Mesodermal cell (in vitro differentiated cells): ENCODE measurements at regions not wholly inside any gene's neighbourhood (a gene's known extent, or its start where the extent isn't known, plus 50 kb on each side); places are given as distances from the start of the nearest gene placed in this dataset.

ENCODE experiments used
- H3K27ac ChIP-seq: 2 replicates; pipeline ENCODE4 v1.7.0; 2013; ENCODE audit warnings: mild to moderate bottlenecking, low read depth, low read length, moderate library complexity; ENCODE audit not compliant: severe bottlenecking
- H3K36me3 ChIP-seq: 2 replicates; pipeline ENCODE4 v1.7.1; 2013; ENCODE audit warnings: mild to moderate bottlenecking, low read length, moderate library complexity; ENCODE audit not compliant: control insufficient read depth, insufficient read depth
- H3K4me1 ChIP-seq: one replicate; pipeline ENCODE4 v1.7.1; 2013; ENCODE audit warnings: mild to moderate bottlenecking, low read length; ENCODE audit not compliant: insufficient read depth, control insufficient read depth, poor library complexity, severe bottlenecking
- H3K4me3 ChIP-seq: 2 replicates; pipeline ENCODE4 v1.7.0; 2013; ENCODE audit warnings: low read length, control low read depth, mild to moderate bottlenecking; ENCODE audit not compliant: insufficient read depth, poor library complexity, severe bottlenecking; ENCODE audit errors: extremely low read depth
- H3K9me3 ChIP-seq: 2 replicates; pipeline ENCODE4 v1.7.1; 2013; ENCODE audit warnings: mild to moderate bottlenecking, low read length, moderate library complexity; ENCODE audit not compliant: control insufficient read depth
- WGBS, 2 experiments: methylation state at CpG; one replicate each; pipeline ENCODE4 v1.1.5; 2013; ENCODE audit warnings: missing lambda C conversion rate in 2 of 2; ENCODE audit not compliant: insufficient coverage in 2 of 2; 5-methylcytosine and 5-hydroxymethylcytosine counted together

- no CpG with 5 or more reads among the region's 1 CpG for WGBS, 2 experiments
- Histone ChIP-seq H3K4me1 (no peaks in the 10 kb centered on the region), H3K4me3 (no peak overlapping the region), H3K9me3 (no peaks in the 10 kb centered on the region), H3K27ac (no peak overlapping the region), H3K36me3 (no peaks in the 10 kb centered on the region)
Observed at GRCh38 chr3:16089521-16089920, 85.0 kb upstream of the GALNT15 start.

- Histone ChIP-seq H3K4me1 (no peaks in the 10 kb centered on the region), H3K9me3 (no peaks in the 10 kb centered on the region), H3K27ac (no peak overlapping the region), H3K36me3 (no peaks in the 10 kb centered on the region), H3K4me3 (no peak overlapping the region)
- 80% methylated on average over 1 of the region's 1 CpG; no CpG with 5 or more reads in 1 of the 2 experiments for WGBS, 2 experiments
Observed at GRCh38 chr3:16090024-16090423, 84.5 kb upstream of the GALNT15 start.

GRCh38 chr3:16090706-16091105 lies 83.8 kb upstream of the GALNT15 start:
- no peaks in the 10 kb centered on the region for H3K9me3 ChIP-seq
- no peaks in the 10 kb centered on the region for H3K4me1 ChIP-seq
- no peak overlapping the region for H3K4me3 ChIP-seq
- H3K27ac ChIP-seq = no peak overlapping the region
- H3K36me3 ChIP-seq = no peaks in the 10 kb centered on the region

GRCh38 chr3:16092923-16093322 lies 81.6 kb upstream of the GALNT15 start:
- H3K9me3 ChIP-seq = no peaks in the 10 kb centered on the region

GRCh38 chr3:16101295-16102186 lies 72.9 kb upstream of the GALNT15 start:
- no peak overlapping the region for H3K4me3 ChIP-seq
- WGBS, 2 experiments = 89 to 92% methylated on average over 7 to 13 of the region's 14 CpGs
- H3K9me3 ChIP-seq = no peaks in the 10 kb centered on the region
- H3K36me3 ChIP-seq = no peaks in the 10 kb centered on the region
- no peak overlapping the region for H3K27ac ChIP-seq
- H3K4me1 ChIP-seq = no peaks in the 10 kb centered on the region

More at GRCh38 chr3:16092923-16093322, 81.6 kb upstream of the GALNT15 start:
- Histone ChIP-seq H3K36me3 (no peaks in the 10 kb centered on the region), H3K27ac (no peak overlapping the region), H3K4me3 (no peak overlapping the region), H3K4me1 (no peaks in the 10 kb centered on the region)
- WGBS, 2 experiments = 90 to 100% methylated on average over 2 of the region's 5 CpGs

- Histone ChIP-seq H3K27ac (no peak overlapping the region), H3K4me3 (no peak overlapping the region), H3K36me3 (no peaks in the 10 kb centered on the region), H3K9me3 (no peaks in the 10 kb centered on the region), H3K4me1 (no peaks in the 10 kb centered on the region)
- 69 to 95% methylated on average over 2 of the region's 2 CpGs for WGBS, 2 experiments
Observed at GRCh38 chr3:16102187-16102561, 72.3 kb upstream of the GALNT15 start.

GRCh38 chr3:16102905-16103364 lies 71.5 kb upstream of the GALNT15 start:
- Histone ChIP-seq H3K4me1 (no peaks in the 10 kb centered on the region), H3K36me3 (no peaks in the 10 kb centered on the region), H3K27ac (no peak overlapping the region), H3K9me3 (no peaks in the 10 kb centered on the region), H3K4me3 (no peak overlapping the region)

- H3K27ac ChIP-seq = no peak overlapping the region
- 83 to 100% methylated on average over 2 of the region's 3 CpGs for WGBS, 2 experiments
Observed at GRCh38 chr3:16103472-16103871, 71.0 kb upstream of the GALNT15 start.

DNA sequence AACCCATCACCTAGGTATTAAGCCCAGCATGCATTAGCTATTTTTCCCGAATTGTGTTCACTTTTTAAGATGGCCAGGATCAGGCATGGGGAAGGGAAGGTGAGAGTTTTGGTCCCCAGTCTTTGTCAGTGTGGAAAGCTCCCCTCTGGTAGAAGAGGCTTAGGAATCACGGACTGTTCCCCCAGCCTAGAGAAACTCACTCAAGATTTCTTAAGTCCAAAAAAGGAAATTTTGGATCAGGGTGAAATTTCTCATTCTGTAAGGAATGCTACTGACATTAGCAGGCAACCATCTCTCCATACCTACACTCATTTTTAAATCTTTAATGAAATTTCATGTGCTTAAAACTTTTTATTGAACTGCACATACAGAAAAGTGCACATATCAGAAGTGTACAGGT lies 70.3 kb upstream of the GALNT15 start:
- no CpG with 5 or more reads among the region's 2 CpGs for WGBS, 2 experiments
- Histone ChIP-seq H3K4me1 (no peaks in the 10 kb centered on the region), H3K9me3 (no peaks in the 10 kb centered on the region), H3K4me3 (no peak overlapping the region), H3K27ac (no peak overlapping the region), H3K36me3 (no peaks in the 10 kb centered on the region)

More at GRCh38 chr3:16103472-16103871, 71.0 kb upstream of the GALNT15 start:
- no peaks in the 10 kb centered on the region for H3K4me1 ChIP-seq
- H3K9me3 ChIP-seq = no peaks in the 10 kb centered on the region
- no peak overlapping the region for H3K4me3 ChIP-seq
- no peaks in the 10 kb centered on the region for H3K36me3 ChIP-seq

DNA sequence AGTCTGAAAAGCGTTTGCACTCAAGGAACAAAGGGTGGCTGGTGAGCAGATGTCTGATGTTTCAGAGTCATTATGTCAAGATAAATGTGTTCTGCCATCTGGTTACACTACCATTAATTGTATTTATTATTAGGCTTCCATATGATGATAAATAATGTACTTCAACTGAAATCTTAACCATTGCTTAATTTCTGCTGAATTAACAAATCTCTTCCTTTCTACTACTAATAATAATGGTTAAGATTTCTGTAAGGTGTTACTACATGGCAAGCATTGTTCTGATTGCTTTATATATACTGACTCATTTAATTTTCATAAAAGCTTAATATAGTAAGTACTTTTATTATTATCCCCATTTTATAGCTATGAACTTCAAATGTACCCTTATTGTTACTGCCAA lies 68.4 kb upstream of the GALNT15 start:
- Histone ChIP-seq H3K4me1 (no peaks in the 10 kb centered on the region), H3K4me3 (no peak overlapping the region), H3K9me3 (no peaks in the 10 kb centered on the region), H3K27ac (no peak overlapping the region), H3K36me3 (no peaks in the 10 kb centered on the region)
- WGBS, 2 experiments = 60% methylated on average over 1 of the region's 1 CpG; no CpG with 5 or more reads in 1 of the 2 experiments

- no peaks in the 10 kb centered on the region for H3K36me3 ChIP-seq
- H3K4me3 ChIP-seq = no peak overlapping the region
- no CpG with 5 or more reads among the region's 2 CpGs for WGBS, 2 experiments
- H3K27ac ChIP-seq = no peak overlapping the region
- no peaks in the 10 kb centered on the region for H3K9me3 ChIP-seq
- no peaks in the 10 kb centered on the region for H3K4me1 ChIP-seq
Observed at GRCh38 chr3:16108424-16108823, 66.1 kb upstream of the GALNT15 start.
